GM13977 (cell line): ENCODE measurements at regions not wholly inside any gene's neighbourhood (a gene's known extent, or its start where the extent isn't known, plus 50 kb on each side); places are given as distances from the start of the nearest gene placed in this dataset.

Source experiments
- DNase-seq: peaks from one replicate; pipeline ENCODE4 v3.0.0; 2012; ENCODE audit warnings: low spot score
- CTCF ChIP-seq: IDR thresholded peaks from 2 replicates; pipeline ENCODE4 v1.5.1; 2012; ENCODE audit warnings: mild to moderate bottlenecking, control low read depth; ENCODE audit not compliant: insufficient read depth; ENCODE audit errors: extremely low read depth, missing control alignments
- in situ Hi-C: fragments of 300-500 bp; cut with MboI; formaldehyde crosslinking; loops from one replicate; pipeline ENCODE4 v1.12.0; 2022; ENCODE audit warnings: low sequenced_read_pairs, low pct_unique_long_range_greater_than_20kb, mixed read lengths, inconsistent platforms; ENCODE audit not compliant: unreplicated experiment

GRCh38 chr19:56969156-56969555 is 128.6 kb upstream of the PEG3 start:
- in situ Hi-C loops, result no loop called here
- no peak for TF ChIP-seq CTCF
- DNase-seq, result no peak

- in situ Hi-C loops, result no loop called here
- no peak for TF ChIP-seq CTCF
- no peak for DNase-seq
Observed at GRCh38 chr19:56969759-56970178, 129.2 kb upstream of the PEG3 start.

- no peak for DNase-seq
- in situ Hi-C loops, result no loop called here
- no peak for TF ChIP-seq CTCF
Observed at GRCh38 chr19:56971230-56971629, 130.7 kb upstream of the PEG3 start.

GRCh38 chr19:56972291-56972841 is 131.8 kb upstream of the PEG3 start:
- in situ Hi-C loops, result no loop called here
- TF ChIP-seq CTCF, result no peak
- no peak for DNase-seq

- in situ Hi-C loops, result no loop called here
- no peak for DNase-seq
- no peak for TF ChIP-seq CTCF
Observed at GRCh38 chr19:56973713-56974555, 133.4 kb upstream of the PEG3 start.

- DNase-seq, result no peak
- in situ Hi-C loops, result no loop called here
- no peak for TF ChIP-seq CTCF
Observed at GRCh38 chr19:56974556-56975207, 134.2 kb upstream of the PEG3 start.
